IMR-90 (cell line): ENCODE measurements at regions not wholly inside any gene's neighbourhood (a gene's known extent, or its start where the extent isn't known, plus 50 kb on each side); places are given as distances from the start of the nearest gene placed in this dataset.
"Not testable (repeated sequence)": the region's sequence is repeated elsewhere in the genome, so short reads cannot be mapped to it uniquely, and the experiment has no call there.

Experiments used
- BHLHE40 ChIP-seq: fragments of 150-350 bp; IDR thresholded peaks from 2 replicates; pipeline ENCODE4 v1.6.1; 2016; ENCODE audit warnings: mild to moderate bottlenecking, low read depth, low read length
- MAFK ChIP-seq: IDR thresholded peaks from 2 replicates; pipeline ENCODE4 v1.6.1; 2012; ENCODE audit warnings: low read depth, low read length, improper control_type of control experiment
- MXI1 ChIP-seq: IDR thresholded peaks from 2 replicates; pipeline ENCODE4 v1.6.1; 2012; ENCODE audit warnings: low read depth, mild to moderate bottlenecking, low read length, moderate library complexity, borderline replicate concordance
- NFE2L2 ChIP-seq: fragments of 150-350 bp; IDR thresholded peaks from 2 replicates; pipeline ENCODE4 v1.6.1; 2016; ENCODE audit warnings: low read depth, mild to moderate bottlenecking, low read length
- POLR2A ChIP-seq: IDR thresholded peaks from 2 replicates; pipeline ENCODE4 v1.6.1; 2012; ENCODE audit warnings: mild to moderate bottlenecking, low read depth, low read length
- RFX5 ChIP-seq: IDR thresholded peaks from 2 replicates; pipeline ENCODE4 v1.8.0; 2012; ENCODE audit warnings: low read depth, mild to moderate bottlenecking, low read length, moderate library complexity
- TF ChIP-seq, protein P1 (sequence below): fragments of 150-350 bp; IDR thresholded peaks from 2 replicates; pipeline ENCODE4 v1.6.1; 2016; ENCODE audit warnings: low read depth, mild to moderate bottlenecking, low read length, moderate library complexity, borderline replicate concordance
- TF ChIP-seq, protein P2 (sequence below): conservative IDR thresholded peaks from 2 replicates; pipeline ENCODE4 v1.5.1; 2012; ENCODE audit warnings: mild to moderate bottlenecking, low read depth, low read length, improper control_type of control experiment

DNA sequence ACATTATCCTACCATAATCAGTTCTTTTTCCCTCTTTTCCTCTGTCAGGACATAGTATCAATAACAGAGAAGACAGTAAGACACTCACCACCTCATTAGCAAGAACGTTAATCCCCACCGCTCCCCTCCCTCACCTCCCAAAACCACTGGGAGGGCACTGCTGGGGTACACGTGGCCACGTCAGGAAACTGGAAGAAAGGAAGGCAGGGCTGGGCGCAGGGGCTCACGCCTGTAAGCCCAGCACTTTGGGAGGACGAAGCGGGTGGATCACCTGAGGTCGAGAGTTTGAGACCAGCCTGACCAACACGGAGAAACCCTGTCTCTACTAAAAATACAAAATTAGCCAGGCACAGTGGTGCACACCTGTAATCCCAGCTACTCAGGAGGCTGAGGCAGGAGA lies 142.3 kb downstream of the OR4M2 start:
- TF ChIP-seq, protein P1, sequence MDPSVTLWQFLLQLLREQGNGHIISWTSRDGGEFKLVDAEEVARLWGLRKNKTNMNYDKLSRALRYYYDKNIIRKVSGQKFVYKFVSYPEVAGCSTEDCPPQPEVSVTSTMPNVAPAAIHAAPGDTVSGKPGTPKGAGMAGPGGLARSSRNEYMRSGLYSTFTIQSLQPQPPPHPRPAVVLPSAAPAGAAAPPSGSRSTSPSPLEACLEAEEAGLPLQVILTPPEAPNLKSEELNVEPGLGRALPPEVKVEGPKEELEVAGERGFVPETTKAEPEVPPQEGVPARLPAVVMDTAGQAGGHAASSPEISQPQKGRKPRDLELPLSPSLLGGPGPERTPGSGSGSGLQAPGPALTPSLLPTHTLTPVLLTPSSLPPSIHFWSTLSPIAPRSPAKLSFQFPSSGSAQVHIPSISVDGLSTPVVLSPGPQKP = not testable (repeated sequence)
- not testable (repeated sequence) for TF ChIP-seq MAFK, NFE2L2, RFX5, POLR2A, MXI1, BHLHE40
- TF ChIP-seq, protein P2, sequence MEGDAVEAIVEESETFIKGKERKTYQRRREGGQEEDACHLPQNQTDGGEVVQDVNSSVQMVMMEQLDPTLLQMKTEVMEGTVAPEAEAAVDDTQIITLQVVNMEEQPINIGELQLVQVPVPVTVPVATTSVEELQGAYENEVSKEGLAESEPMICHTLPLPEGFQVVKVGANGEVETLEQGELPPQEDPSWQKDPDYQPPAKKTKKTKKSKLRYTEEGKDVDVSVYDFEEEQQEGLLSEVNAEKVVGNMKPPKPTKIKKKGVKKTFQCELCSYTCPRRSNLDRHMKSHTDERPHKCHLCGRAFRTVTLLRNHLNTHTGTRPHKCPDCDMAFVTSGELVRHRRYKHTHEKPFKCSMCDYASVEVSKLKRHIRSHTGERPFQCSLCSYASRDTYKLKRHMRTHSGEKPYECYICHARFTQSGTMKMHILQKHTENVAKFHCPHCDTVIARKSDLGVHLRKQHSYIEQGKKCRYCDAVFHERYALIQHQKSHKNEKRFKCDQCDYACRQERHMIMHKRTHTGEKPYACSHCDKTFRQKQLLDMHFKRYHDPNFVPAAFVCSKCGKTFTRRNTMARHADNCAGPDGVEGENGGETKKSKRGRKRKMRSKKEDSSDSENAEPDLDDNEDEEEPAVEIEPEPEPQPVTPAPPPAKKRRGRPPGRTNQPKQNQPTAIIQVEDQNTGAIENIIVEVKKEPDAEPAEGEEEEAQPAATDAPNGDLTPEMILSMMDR = not testable (repeated sequence)
